GM19395 (cell line): ENCODE measurements at regions not wholly inside any gene's neighbourhood (a gene's known extent, or its start where the extent isn't known, plus 50 kb on each side); places are given as distances from the start of the nearest gene placed in this dataset.
A peak's percentile ranks its signal among the peaks of the same experiment; 100 is the strongest.
"Not testable (repeated sequence)": the region's sequence is repeated elsewhere in the genome, so short reads cannot be mapped to it uniquely, and the experiment has no call there.

ENCODE experiments used
- ATAC-seq: cut with Tn5 transposase; IDR thresholded peaks from one replicate; pipeline ENCODE4 v1.9.1; 2021; ENCODE audit warnings: mild to moderate bottlenecking, moderate library complexity; ENCODE audit not compliant: unreplicated experiment

DNA sequence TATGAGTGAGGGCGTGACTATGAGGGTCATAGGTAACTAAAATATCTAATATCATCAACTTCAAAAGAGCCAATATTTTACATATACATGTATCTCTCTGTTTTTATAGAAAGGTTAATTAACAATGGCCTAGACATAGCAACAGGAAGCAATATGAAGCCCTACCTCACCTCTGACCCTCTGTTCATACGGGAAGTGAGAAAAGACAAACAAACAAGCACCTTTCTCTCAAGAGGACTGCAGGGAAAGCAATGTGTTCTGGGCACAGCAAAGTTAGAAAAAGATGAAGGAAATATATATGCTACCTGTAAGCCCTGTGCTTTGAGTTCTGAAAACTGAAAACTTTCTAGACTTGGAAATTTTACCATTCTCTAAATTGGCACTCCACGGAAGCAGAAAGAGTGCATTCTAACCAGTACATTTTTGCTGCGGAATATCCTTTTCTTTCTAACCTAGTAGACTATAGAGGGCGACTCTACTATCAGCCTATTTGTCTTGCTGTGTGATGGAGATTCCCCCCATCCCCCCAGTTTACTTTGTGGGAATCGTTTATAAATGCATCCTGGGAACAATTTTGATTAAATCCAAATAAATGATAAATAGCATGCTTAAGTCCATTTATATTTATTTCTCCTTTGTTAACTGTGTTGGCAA is 830.4 kb upstream of the FAT3 start:
- no peak for ATAC-seq

DNA sequence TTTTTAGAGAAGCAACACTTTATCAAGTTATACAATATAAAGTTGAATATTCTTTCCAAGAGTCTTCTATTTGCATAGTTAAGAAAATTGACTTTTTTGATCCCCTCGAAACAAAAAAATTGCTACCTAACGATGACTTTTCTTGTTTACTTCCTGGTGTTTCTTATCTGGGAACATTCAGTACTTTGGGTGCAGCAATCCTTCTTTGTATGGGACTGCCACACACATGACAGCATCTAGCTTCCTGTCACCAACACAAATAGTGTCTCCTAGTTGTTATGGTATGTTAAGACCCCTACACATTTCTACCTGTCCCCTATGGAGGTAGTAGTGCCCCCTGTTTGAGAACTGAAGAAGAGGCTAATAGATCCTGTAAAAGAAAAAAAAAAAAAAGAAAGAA is 841.7 kb upstream of the FAT3 start:
- ATAC-seq: no peak

DNA sequence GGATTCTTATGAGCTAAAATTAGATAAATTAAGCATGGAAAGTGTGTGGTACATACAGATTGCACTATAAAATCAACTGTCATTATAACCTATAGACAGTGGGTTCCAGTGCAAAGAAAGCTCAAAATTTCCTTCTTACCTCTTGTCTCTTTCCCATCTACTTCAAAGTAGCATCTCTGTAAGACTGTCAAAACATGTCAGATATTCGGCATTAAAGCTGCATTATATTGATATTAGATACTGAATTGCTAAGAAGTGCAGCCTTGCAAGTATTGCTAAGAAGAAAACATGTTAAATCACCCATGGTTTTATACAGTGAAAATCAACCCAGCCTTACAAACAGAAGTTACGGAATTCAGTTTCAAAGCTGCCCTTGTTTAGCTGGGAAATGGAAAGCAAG is 849.8 kb upstream of the FAT3 start:
- no peak for ATAC-seq

DNA sequence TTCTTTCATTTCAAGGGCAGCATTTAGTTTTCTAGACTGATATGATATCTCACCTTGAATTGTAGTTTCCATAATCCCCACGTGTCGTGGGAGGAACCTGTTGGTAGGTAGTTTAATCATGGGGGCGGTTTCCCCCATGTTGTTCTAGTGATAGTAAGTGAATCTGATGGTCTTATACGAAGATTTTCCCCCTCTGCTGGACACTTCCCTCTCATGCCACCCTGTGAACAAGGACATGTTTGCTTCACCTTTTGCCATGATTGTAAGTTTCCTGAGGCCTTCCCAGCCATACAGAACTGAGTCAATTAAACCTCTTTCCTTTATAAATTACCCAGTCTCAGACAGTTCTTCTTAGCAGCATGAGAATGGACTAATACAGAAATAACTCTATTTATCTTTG is 851.1 kb upstream of the FAT3 start:
- ATAC-seq: no peak

DNA sequence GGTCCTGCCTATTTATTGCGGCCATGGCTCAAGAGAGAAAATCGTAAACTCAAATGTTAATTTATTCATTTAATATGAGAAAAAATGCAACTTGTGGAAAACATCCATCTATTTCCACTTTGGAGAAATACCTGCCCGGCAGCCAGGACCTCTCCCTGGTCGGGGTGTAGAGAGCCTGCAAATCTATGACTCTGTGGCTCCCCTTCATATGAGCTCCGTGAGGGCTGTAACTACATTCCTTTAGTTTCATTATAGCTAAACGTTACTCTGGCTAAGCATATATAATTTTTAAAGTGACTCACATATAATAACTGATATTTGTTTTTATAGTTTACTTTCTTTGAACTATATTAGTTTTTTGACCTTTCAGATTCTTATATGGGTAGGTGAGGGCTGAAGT is 857.8 kb upstream of the FAT3 start:
- ATAC-seq: no peak

DNA sequence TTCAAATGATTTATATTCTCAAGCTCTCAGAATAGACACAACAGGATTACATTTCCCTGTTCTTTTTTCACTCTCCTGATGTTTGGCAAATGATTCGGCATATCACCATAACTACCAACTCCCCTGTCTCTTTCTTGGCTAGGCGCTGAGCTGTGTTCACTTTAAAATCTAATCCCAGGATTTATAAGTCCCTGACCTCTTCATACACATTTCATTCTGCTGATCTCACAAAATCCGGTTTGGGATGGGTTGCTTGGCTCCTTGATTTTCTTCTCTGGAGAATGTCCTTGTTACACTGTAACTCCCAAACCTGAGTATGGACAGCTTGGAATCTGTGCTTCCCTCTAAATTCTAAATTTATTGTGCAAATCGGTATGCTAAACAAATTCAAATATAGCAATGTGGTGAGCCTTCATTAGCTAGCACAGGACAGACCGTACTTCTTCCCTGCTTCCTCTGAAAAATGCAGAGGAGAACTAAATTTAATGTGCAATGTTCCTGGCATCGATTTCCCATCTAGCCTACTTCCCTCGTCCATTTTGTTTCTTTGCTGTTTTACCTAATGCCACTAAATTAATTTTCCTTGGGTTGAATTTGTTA is 858.5 kb upstream of the FAT3 start:
- ATAC-seq: no peak

DNA sequence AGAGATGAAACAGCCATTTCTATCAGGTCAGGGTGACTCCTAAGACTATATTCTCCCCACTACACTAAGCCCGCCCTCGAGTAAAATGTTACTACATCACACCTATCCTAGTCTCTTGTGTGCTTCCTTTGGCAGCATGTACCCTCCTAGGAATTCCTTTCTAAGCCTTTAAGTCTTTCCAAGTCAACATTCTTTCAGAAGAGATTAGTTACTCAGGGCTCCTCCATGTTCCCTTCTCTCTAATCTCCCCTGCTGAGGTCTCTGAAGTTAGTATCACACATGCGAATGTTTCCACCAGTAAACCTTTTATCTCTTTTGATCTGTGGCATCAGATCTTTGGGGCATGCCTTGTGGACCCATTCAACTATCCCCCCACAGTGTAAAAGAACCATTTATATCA is 873.7 kb upstream of the FAT3 start:
- no peak for ATAC-seq

DNA sequence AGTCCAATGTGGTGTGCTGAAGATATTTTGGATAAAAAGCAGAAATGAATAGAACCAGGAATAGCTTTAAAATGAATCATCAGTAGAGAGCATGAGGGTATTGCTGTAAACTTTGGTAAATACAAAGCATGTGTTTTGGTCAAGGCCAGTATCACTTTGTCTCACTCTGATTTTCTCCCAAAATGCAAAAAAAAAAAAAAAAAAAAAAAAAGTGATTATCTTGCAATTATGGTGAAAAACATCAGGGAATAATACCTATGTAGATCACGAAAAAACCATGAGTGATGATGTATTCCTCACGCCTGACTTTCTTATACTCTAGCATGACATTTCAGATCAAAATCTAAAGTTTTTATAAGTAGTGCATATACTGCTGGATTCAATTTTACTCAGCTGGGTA is 897.9 kb upstream of the FAT3 start:
- no peak for ATAC-seq

DNA sequence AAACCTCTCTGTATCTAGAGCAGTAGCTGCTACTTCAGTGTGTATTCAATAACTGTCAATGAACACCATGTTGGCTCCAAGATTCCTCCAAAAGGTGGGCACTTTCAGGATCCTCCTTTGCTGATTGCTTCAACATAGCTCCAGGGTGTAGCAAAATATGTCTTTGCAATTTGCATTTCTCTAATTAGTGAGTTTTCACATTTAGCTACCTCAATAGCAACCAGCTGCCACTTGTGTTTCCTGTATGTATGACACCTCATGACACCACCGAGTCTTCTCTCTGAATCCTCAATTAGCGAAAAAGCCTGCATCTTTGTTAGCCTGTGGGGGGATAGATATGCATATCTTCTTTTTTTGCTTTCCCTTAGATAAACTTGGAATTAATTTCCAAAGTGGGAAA is 898.3 kb upstream of the FAT3 start:
- ATAC-seq: no peak

DNA sequence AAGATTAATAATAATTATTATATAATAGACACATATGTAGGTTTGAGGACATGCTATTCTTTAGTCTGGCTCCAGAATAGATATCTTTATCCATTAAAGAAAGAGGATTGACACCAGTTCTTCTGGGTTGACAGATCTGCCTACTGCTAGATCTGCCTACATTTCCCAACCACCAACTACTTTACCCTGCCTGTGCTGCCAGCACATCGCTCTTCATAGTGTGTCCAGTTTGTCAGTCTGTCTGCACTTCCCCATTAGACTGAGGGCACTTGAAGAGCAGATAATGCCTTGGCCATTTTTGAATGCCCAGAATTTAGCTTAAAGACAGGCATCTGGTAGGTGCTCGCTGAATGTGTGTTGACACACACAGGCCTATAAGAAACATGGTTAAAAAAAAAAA is 910.1 kb upstream of the FAT3 start:
- no peak for ATAC-seq

DNA sequence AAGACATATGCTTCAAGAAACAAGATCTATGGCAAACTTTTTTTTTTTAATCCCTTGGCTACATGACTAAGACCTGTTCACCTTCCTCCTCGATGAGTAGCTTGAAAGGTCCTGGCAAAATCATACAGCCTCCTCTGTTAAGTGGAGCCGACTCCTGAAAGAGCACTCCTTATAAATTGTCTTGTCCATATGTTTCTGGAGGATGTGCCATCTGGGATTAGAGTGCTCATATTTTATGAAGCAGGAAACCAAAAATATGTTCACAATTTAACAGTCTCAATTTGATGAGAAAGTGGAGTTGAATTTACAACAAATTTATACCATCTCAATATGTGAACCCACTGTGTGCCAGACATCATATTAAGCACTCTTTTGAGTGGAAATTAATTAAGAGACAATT is 912.1 kb upstream of the FAT3 start:
- ATAC-seq: no peak

DNA sequence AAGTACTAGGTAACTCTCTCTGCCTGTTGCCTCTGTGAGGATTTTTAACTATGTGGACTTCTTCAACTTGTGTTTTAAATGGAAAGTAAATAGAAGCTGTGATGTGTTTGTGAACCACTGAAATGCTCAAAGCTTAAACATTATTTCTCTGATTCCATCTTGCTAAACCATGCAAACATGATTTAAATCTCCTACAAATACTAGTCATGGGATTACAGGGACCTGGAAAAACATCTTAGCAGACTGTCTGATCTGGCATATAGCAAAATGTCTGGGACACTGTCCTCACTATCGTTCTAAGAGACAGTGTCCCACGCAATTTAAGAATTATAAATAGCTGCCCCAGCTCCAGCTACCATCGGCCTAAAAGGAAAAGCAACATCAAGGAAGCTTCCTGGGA is 914.5 kb upstream of the FAT3 start:
- no peak for ATAC-seq

DNA sequence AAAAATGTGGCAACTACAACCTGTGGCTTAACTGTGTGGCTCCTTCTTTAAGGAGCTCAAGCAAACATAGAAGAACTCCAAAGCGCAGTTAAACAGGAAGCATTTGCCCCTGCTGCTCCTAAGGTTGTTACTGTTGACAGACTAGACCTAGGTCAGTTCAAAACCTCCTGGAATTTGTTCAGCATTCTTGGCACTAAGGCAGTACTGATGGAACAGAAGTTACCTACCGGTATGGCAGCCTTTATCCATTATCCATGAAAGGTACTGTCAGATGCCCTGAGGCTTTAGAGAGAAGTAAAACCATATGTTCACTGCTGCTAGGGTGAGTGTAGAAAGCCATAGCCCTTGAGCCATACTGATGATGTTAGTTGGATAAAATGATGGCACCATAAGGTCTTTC is 916.5 kb upstream of the FAT3 start:
- no peak for ATAC-seq

DNA sequence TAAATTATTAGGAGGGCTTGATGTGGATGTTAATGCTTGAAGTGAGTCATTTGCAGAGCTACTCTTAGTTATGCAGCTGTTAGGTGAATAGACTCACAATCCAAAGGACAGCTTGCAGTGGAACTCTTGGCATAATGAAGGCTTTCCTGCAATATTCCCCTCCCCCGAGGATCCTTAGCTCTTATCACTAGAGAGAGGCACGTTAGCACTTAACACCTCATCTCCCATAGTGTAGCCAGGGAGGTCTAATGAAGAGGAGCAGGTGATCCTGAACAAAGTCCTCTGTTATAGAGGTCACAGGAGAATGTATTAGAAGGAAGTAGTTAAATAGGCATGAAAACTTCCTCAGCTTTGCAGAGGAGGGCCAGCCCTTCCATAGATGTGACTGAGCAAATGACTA is 919.2 kb upstream of the FAT3 start:
- no peak for ATAC-seq

DNA sequence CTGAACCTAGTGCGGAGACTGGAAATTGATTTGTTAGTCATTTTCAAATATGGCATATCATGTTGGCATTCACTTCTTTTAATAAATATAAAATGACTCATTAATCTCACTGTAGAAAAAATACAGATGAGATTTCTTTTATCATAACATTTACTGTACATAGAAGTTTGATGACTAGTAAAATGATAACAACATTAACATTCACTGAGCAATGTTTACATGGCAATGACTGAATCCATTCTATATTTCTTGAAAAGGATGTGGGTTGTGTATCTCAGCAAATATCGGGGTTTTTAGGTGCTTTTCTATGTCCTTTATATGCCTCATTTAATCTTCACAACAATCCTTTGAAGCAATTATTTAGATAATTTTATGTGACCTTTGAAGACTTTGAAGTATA is 920.9 kb upstream of the FAT3 start:
- no peak for ATAC-seq

DNA sequence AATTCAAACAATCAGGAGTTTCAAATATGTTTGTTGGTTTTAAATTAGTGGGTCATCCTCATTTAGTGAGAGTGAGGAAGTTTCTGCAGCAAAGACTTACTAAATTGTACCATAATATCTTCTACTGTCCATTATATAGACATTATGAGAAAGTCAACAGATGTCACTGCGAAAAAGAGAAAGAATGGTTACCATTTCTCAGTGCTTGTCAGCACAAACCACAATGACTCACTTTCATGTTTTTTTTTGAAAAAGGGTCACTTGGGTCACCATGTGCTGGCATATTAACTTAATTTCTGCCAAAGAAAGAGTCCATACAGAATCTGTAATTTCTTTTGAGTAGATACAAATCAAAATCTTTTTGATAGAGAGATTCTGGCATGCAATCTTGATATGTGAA is 924.6 kb upstream of the FAT3 start:
- ATAC-seq: peak; percentile 60

DNA sequence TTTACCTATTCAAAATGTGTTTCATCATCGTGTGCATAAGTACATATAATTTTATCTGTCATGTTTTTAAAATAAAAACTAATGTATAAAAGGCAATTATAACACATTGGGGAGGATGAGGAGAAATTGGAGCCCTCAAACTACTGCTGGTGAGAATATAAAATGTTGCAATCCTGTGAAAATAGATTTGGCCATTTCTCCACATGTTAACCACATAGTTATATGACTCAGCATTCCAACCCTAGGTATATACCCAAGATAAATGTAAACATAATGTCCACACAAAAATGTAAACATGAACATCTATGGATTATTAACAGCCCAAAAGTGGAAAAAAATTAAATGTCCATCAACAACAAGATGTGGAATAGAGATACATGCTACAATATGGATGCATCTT is 928.0 kb upstream of the FAT3 start:
- ATAC-seq: no peak

DNA sequence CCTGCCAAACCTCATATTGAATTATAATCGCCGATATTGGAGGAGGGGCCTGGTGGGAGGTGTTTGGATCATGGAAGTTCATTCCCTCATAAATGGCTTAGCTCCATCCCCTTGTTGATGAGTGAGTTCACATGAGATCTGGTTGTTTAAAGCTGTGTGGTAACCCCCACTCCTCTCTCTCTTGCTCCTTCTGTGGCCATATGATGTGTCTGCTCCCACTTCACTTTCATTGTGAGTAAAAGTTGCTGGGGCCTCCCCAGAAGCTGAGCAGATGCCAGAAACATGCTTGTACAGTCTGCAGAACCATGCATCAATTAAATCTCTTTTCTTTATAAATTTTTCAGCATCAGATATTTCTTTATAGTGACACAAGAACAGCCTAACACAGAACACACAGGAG is 929.0 kb upstream of the FAT3 start:
- ATAC-seq: peak; percentile 56

DNA sequence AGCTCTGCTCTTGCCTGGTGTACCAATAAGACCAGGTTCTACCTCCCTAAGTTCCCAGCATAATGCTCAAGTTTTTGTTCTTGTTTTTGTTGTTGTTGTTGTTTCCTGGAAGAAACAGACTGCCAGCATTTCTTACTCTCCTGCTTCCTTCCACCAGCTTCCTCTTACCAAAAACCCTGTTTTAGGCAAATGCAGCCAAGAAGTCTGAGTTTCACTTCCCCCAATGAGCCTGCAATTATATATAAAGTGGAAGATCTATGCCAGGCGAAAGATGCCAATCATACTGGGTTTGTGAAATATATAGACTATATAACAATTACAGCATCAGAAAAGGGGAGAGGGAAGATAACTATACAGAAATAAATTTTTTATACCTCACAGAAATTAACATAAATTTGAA is 931.5 kb upstream of the FAT3 start:
- ATAC-seq: no peak

DNA sequence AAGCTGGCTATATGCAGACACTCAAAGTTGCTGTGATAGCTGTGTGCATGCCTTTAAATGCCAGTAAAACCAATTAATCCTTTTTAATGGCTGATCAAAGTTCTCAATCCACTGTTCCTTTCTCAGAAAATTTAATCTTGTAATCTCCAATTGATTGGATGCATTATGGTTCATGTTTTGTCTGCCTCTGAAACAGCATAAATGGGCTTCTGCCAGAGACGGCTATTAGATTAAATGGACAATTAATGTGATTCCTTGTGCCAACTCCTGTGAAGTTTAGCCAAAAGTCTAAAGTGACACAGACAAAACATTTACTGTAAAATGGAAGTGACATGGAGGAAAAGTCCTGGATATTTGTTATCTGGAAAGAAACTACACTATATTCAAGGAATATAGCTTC is 952.5 kb upstream of the FAT3 start:
- ATAC-seq: no peak

DNA sequence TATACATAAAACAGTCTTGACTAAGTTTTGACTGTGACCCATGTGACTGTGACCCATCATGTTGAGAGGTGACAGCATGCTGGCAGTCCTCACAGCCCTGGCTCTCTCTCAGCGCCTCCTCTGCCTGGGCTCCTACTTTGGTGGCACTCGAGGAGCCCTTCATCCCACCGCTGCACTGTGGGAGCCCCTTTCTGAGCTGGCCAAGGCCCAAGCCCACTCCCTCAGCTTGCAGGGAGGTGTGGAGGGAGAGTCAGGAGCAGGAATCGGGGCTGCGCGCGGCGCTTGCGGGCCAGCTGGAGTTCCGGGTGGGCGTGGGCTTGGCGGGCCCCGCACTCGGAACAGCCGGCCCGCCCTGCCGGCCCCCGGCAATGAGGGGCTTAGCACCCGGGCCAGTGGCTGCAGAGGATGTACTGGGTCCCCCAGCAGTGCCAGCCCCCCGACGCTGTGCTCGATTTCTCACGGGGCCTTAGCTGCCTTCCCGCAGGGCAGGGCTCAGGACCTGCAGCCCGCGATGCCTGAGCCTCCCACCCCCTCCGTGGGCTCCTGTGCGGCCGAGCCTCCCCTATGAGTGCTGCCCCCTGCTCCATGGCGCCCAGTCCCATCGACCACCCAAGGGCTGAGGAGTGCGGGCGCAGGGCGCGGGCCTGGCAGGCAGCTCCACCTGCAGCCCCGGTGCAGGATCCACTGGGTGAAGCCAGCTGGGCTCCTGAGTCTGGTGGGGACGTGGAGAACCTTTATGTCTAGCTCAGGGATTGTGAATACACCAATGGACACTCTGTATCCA is 955.9 kb upstream of the FAT3 start:
- not testable (repeated sequence) for ATAC-seq

DNA sequence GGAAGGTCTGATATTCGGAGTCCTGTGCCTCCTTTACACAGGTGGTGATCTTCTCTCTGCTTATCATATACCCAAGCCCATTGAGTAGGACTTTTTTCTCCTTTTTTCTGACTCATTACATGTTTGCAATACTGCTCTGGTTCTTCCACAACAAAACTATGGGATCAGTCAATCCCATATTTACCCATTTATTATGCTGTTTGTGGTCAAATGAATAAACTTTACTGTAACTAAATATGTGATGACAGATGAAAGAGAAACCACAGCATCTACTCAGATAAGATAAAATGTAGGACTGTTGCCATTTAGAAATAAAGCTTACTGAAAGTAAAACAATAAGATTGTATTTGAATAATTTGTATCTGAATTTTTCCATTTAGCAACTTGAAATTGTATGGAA is 958.7 kb upstream of the FAT3 start:
- ATAC-seq: no peak
